Tibial nerve (tissue), 3 donors: ENCODE measurements at regions not wholly inside any gene's neighbourhood (a gene's known extent, or its start where the extent isn't known, plus 50 kb on each side); places are given as distances from the start of the nearest gene placed in this dataset.

ENCODE experiments used
- POLR2A ChIP-seq, 2 donors: fragments of 450-650 bp; IDR thresholded peaks; one replicate each; pipeline ENCODE4 v1.6.1; 2017; ENCODE audit warnings: antibody characterized with exemption in 2 of 2, mild to moderate bottlenecking in 2 of 2, moderate library complexity in 2 of 2
- TF ChIP-seq, protein P1 (sequence below), 5 experiments: fragments of 200-600 bp in 3 of 5; fragments of 450-650 bp in 2 of 5; sonication (generic) in 3 of 5; IDR thresholded peaks; one replicate each; pipeline ENCODE4 v1.5.1; 2016 to 2019; ENCODE audit warnings: antibody characterized with exemption in 5 of 5, mild to moderate bottlenecking in 3 of 5, moderate library complexity in 2 of 5

DNA sequence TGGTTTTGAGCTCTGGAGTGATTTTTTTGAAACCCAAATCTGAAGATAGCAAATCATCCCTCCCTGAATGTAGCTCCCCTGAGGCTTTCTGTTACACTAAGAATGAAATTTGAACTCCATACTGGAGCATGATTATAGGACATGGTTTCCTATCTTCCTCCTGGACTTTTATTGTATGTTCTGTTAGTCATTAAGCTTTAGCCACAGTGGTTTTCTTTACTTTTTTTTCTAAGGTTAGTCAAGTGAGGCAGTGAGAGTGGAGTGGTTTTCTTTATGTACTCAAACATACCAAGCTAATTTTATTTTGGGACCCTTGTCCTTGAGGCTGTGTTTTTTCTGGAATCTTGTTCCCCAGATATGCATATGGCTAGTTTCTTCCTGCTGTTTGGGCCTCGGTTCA lies 55.2 kb upstream of the FRMD4B start:
- TF ChIP-seq, protein P1, sequence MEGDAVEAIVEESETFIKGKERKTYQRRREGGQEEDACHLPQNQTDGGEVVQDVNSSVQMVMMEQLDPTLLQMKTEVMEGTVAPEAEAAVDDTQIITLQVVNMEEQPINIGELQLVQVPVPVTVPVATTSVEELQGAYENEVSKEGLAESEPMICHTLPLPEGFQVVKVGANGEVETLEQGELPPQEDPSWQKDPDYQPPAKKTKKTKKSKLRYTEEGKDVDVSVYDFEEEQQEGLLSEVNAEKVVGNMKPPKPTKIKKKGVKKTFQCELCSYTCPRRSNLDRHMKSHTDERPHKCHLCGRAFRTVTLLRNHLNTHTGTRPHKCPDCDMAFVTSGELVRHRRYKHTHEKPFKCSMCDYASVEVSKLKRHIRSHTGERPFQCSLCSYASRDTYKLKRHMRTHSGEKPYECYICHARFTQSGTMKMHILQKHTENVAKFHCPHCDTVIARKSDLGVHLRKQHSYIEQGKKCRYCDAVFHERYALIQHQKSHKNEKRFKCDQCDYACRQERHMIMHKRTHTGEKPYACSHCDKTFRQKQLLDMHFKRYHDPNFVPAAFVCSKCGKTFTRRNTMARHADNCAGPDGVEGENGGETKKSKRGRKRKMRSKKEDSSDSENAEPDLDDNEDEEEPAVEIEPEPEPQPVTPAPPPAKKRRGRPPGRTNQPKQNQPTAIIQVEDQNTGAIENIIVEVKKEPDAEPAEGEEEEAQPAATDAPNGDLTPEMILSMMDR (IDR thresholded peaks at IDR 0.05): no peak
- TF ChIP-seq POLR2A (IDR thresholded peaks at IDR 0.05): no peak
